Adrenal gland (tissue), 9 donors: ENCODE measurements at regions not wholly inside any gene's neighbourhood (a gene's known extent, or its start where the extent isn't known, plus 50 kb on each side); places are given as distances from the start of the nearest gene placed in this dataset.

Experiments
- DNase-seq, 7 donors: peaks; one replicate each; pipeline ENCODE4 v3.0.0-alpha.2; 2019 to 2020
- H3K27ac ChIP-seq, 5 donors: fragments of 200-600 bp; sonication (generic) in 4 of 5; 1 replicate in 3 of 5; 2 replicates in 2 of 5; pipeline versions ENCODE4 v1.5.1 to v1.8.0; 2016 to 2020; ENCODE audit warnings: mild to moderate bottlenecking in 1 of 5
- H3K27me3 ChIP-seq: fragments of 200-600 bp; 2 replicates; pipeline ENCODE4 v1.8.0; 2021
- H3K36me3 ChIP-seq, 2 donors: fragments of 200-600 bp; replicated peaks in 1 of 2; 1 replicate in 1 of 2; 2 replicates in 1 of 2; pipeline versions ENCODE4 v1.5.1 to v1.8.0; 2018 to 2022
- H3K4me1 ChIP-seq, 2 donors: fragments of 200-600 bp; replicated peaks in 1 of 2; 1 replicate in 1 of 2; 2 replicates in 1 of 2; pipeline versions ENCODE4 v1.5.1 to v1.8.0; 2018 to 2021
- H3K4me3 ChIP-seq, 4 donors: fragments of 200-600 bp; sonication (generic) in 3 of 4; one replicate each; pipeline ENCODE4 v1.5.1; 2016 to 2018
- H3K9me3 ChIP-seq, 3 donors: fragments of 200-600 bp; sonication (generic) in 1 of 3; replicated peaks in 1 of 3; 1 replicate in 2 of 3; 2 replicates in 1 of 3; pipeline versions ENCODE4 v1.5.1 to v1.8.0; 2016 to 2021
- CTCF ChIP-seq, 6 experiments: fragments of 450-650 bp in 4 of 6; fragments of 200-600 bp in 2 of 6; sonication (generic) in 1 of 6; IDR thresholded peaks; 1 replicate in 5 of 6; 2 replicates in 1 of 6; pipeline versions ENCODE4 v1.5.1 to v1.8.0; 2016 to 2021; ENCODE audit warnings: antibody characterized with exemption in 6 of 6, mild to moderate bottlenecking in 2 of 6, moderate library complexity in 1 of 6
- POLR2A ChIP-seq, 2 donors: fragments of 450-650 bp; IDR thresholded peaks; one replicate each; pipeline ENCODE4 v1.6.1; 2017; ENCODE audit warnings: antibody characterized with exemption in 2 of 2, mild to moderate bottlenecking in 2 of 2, moderate library complexity in 1 of 2
- WGBS, 4 donors: extraction: QIAGEN DNeasy Blood & Tissue Kit in 2 of 4; methylation state at CpG; one replicate each; pipeline versions ENCODE4 v1.1.5 to v1.1.7; 2013 to 2017; 5-methylcytosine and 5-hydroxymethylcytosine counted together
- intact Hi-C, 2 donors: fragments of 100-400 bp; cut with DNase I; formaldehyde crosslinking; loops; one replicate each; pipeline versions ENCODE4 v1.14.1 to v1.15.0; 2022 to 2023
- donor health status: healthy with polysubstance abuse.
- donor health status: Bipolar disorder and iron deficiency.
- donor health status: DM: yes; HTN: yes; CAD: no.
- donor health status: DM: no; HTN: no; CAD: no.
- donor health status: DM: no; HTN: no; CAD: no.

- no peak overlapping the region for H3K4me3 ChIP-seq
- intact Hi-C loops: no loop called here
- H3K36me3 ChIP-seq: no peaks in the 10 kb centered on the region
- TF ChIP-seq CTCF (IDR thresholded peaks at IDR 0.05): no peak
- no peak for TF ChIP-seq POLR2A (IDR thresholded peaks at IDR 0.05)
- DNase-seq: no peak
- 64 to 74% (median 66%) methylated on average over 4 of the region's 4 CpGs for WGBS, 4 donors
- H3K27ac ChIP-seq: no peak overlapping the region
- H3K4me1 ChIP-seq: no peaks in the 10 kb centered on the region
- H3K27me3 ChIP-seq: no peaks in the 10 kb centered on the region
- H3K9me3 ChIP-seq: no peaks in the 10 kb centered on the region
Measured at GRCh38 chr18:67135981-67136380, 380.5 kb downstream of the DSEL start.

GRCh38 chr18:67134911-67135310 lies 381.6 kb downstream of the DSEL start:
- no peak overlapping the region for H3K4me3 ChIP-seq
- no peaks in the 10 kb centered on the region for H3K36me3 ChIP-seq
- H3K9me3 ChIP-seq: no peaks in the 10 kb centered on the region
- no peak for TF ChIP-seq POLR2A (IDR thresholded peaks at IDR 0.05)
- TF ChIP-seq CTCF (IDR thresholded peaks at IDR 0.05): no peak
- intact Hi-C loops: no loop called here
- no peak overlapping the region for H3K27ac ChIP-seq
- WGBS, 4 donors: 59 to 75% (median 74%) methylated on average over 4 of the region's 4 CpGs
- no peaks in the 10 kb centered on the region for H3K27me3 ChIP-seq
- no peaks in the 10 kb centered on the region for H3K4me1 ChIP-seq
- DNase-seq: peak in 2 of 7 donors; percentile 8 to 14

- H3K9me3 ChIP-seq: no peaks in the 10 kb centered on the region
- no peaks in the 10 kb centered on the region for H3K27me3 ChIP-seq
- no peak for TF ChIP-seq POLR2A (IDR thresholded peaks at IDR 0.05)
- TF ChIP-seq CTCF (IDR thresholded peaks at IDR 0.05): no peak
- no peak for DNase-seq
- no peak overlapping the region for H3K27ac ChIP-seq
- 58 to 81% (median 65%) methylated on average over 3 of the region's 3 CpGs for WGBS, 4 donors
- no peaks in the 10 kb centered on the region for H3K4me1 ChIP-seq
- H3K4me3 ChIP-seq: no peak overlapping the region
- intact Hi-C loops: no loop called here
- H3K36me3 ChIP-seq: no peaks in the 10 kb centered on the region
Measured at GRCh38 chr18:67133669-67134068, 382.9 kb downstream of the DSEL start.

- intact Hi-C loops: no loop called here
- Histone ChIP-seq H3K27ac (no peak overlapping the region), H3K9me3 (no peaks in the 10 kb centered on the region), H3K27me3 (no peaks in the 10 kb centered on the region), H3K4me1 (no peaks in the 10 kb centered on the region), H3K4me3 (no peak overlapping the region), H3K36me3 (no peaks in the 10 kb centered on the region)
- DNase-seq: no peak
- TF ChIP-seq POLR2A (IDR thresholded peaks at IDR 0.05): no peak
- no peak for TF ChIP-seq CTCF (IDR thresholded peaks at IDR 0.05)
- 56 to 62% (median 60%) methylated on average over 2 of the region's 2 CpGs for WGBS, 4 donors
Measured at GRCh38 chr18:67132919-67133318, 383.6 kb downstream of the DSEL start.
